ENCODE measurements at regions not wholly inside any gene's neighbourhood (a gene's known extent, or its start where the extent isn't known, plus 50 kb on each side); places are given as distances from the start of the nearest gene placed in this dataset.

GRCh38 chr19:30286378-30286777 is 85.8 kb upstream of the ZNF536 start:
- TF ChIP-seq CTCF (IDR thresholded peaks at IDR 0.05; ENCODE audit: insufficient read depth, low read depth, low read length) (no peak), EZH2 (IDR thresholded peaks at IDR 0.05; ENCODE audit: insufficient read depth, low read length) (no peak)
